ENCODE measurements at regions not wholly inside any gene's neighbourhood (a gene's known extent, or its start where the extent isn't known, plus 50 kb on each side); places are given as distances from the start of the nearest gene placed in this dataset.

GRCh38 chr11:19587979-19588378 lies 124.7 kb upstream of the NAV2 start:
- SMC1A ChIA-PET (ENCODE audit: uncharacterized antibody, unreplicated experiment): interaction anchor here (3.3 kb wide), 1 partner anchor 12 kb away, joined by 9 read pairs; no protein-coding TSS in a partner anchor
- ATAC-seq (no peak), DNase-seq (ENCODE audit: low read depth, low spot score) (no peak), FAIRE-seq (no peak)
- POLR2A ChIA-PET: no interaction called here
- RAD21 ChIA-PET (ENCODE audit: unreplicated experiment): no interaction called here
- H3K9me3 ChIP-seq (replicated peaks; ENCODE audit: control insufficient read depth, insufficient read depth, low read length): no peaks in the 10 kb centered on the region; the same call in 2 of the 3 replicates
- no peaks in the 10 kb centered on the region for H3K36me3 ChIP-seq (ENCODE audit: control insufficient read depth in 2 of 2, insufficient read depth in 2 of 2, low read length in 1 of 2)
- no peaks in the 10 kb centered on the region for H3K79me2 ChIP-seq (ENCODE audit: control insufficient read depth, insufficient read depth, low read length)
- intact Hi-C loops (cut with micrococcal nuclease; ENCODE audit: unreplicated experiment) (no loop called here), in situ Hi-C loops (cut with MboI) (no loop called here)
- no peak overlapping the region for H3K4me2 ChIP-seq (ENCODE audit: control insufficient read depth, insufficient read depth)
- H3K9ac ChIP-seq (ENCODE audit: control insufficient read depth, insufficient read depth, low read length): no peak overlapping the region
- CTCF ChIA-PET: no interaction called here
- 0% methylated on average over 1 of the region's 1 CpG for WGBS (ENCODE audit: insufficient coverage, insufficient replicate concordance, low lambda C conversion rate, missing lambda C conversion rate)
- no peaks in the 10 kb centered on the region for H4K20me1 ChIP-seq (ENCODE audit: control insufficient read depth, insufficient read depth)
- no peaks in the 10 kb centered on the region for H3K4me1 ChIP-seq (ENCODE audit: control insufficient read depth, insufficient read depth, low read length)
- no peak overlapping the region for H2AFZ ChIP-seq (ENCODE audit: control insufficient read depth, low read depth, low read length)
- no peak overlapping the region for H3K4me3 ChIP-seq
- H3K27ac ChIP-seq (ENCODE audit: control insufficient read depth, insufficient read depth): no peak overlapping the region
- H3K27me3 ChIP-seq (replicated peaks in 1 of 2; ENCODE audit: control insufficient read depth in 2 of 2, insufficient read depth in 2 of 2, low read length in 1 of 2): no peaks in the 10 kb centered on the region; a peak in 2 of 4 replicates
- TF ChIP-seq HDAC2 (IDR thresholded peaks at IDR 0.05) (no peak), E2F4 (IDR thresholded peaks at IDR 0.05; ENCODE audit: low read depth, low read length) (no peak), BCL11A (IDR thresholded peaks at IDR 0.05; ENCODE audit: low read depth, low read length) (no peak), POLR2A (IDR thresholded peaks at IDR 0.05; ENCODE audit: low read depth, low read length) (no peak), RFX5 (IDR thresholded peaks at IDR 0.05; ENCODE audit: low read depth, low read length) (no peak), STAT1 (conservative IDR thresholded peaks at IDR 0.05) (no peak), RAD21 (IDR thresholded peaks at IDR 0.05; ENCODE audit: insufficient read depth, low read depth, low read length) (no peak), SIX5 (IDR thresholded peaks at IDR 0.05; ENCODE audit: low read depth, low read length, severe bottlenecking) (no peak), MTA3 (IDR thresholded peaks at IDR 0.05; ENCODE audit: borderline replicate concordance, low read length) (no peak), MYC (IDR thresholded peaks at IDR 0.05; ENCODE audit: insufficient read depth, insufficient read length, insufficient replicate concordance, low read length, severe bottlenecking) (no peak), RELB (IDR thresholded peaks at IDR 0.05; ENCODE audit: low read depth) (no peak), BHLHE40 (IDR thresholded peaks at IDR 0.05; ENCODE audit: borderline replicate concordance in 1 of 2, low read depth in 2 of 2, low read length in 1 of 2) (no peak), ZNF622 (IDR thresholded peaks at IDR 0.05) (no peak), RB1 (IDR thresholded peaks at IDR 0.05; ENCODE audit: borderline replicate concordance) (no peak), ZBTB40 (IDR thresholded peaks at IDR 0.05; ENCODE audit: borderline replicate concordance) (no peak), GATAD2B (conservative IDR thresholded peaks at IDR 0.05; ENCODE audit: low read depth) (no peak), CBX3 (IDR thresholded peaks at IDR 0.05; ENCODE audit: borderline replicate concordance, low read depth) (no peak), NR2C1 (IDR thresholded peaks at IDR 0.05) (no peak), USF2 (IDR thresholded peaks at IDR 0.05; ENCODE audit: borderline replicate concordance, low read depth, low read length) (no peak), NRF1 (conservative IDR thresholded peaks at IDR 0.05; ENCODE audit: low read depth, low read length) (no peak)
- BruUV-seq (replicated peaks): no TSS peak

Data from GM12878 (cell line).